Mesenteric fat pad (tissue), 1 donor: ENCODE measurements at regions not wholly inside any gene's neighbourhood (a gene's known extent, or its start where the extent isn't known, plus 50 kb on each side); places are given as distances from the start of the nearest gene placed in this dataset.
A peak's percentile ranks its signal among the peaks of the same experiment; 100 is the strongest.
"Not testable (repeated sequence)": the region's sequence is repeated elsewhere in the genome, so short reads cannot be mapped to it uniquely, and the experiment has no call there.

Source experiments
- DNase-seq: peaks from one replicate; pipeline ENCODE4 v3.0.0-alpha.2; 2020; ENCODE audit warnings: low spot score
- donor health status: DM: yes; HTN: yes; CAD: no.

DNA sequence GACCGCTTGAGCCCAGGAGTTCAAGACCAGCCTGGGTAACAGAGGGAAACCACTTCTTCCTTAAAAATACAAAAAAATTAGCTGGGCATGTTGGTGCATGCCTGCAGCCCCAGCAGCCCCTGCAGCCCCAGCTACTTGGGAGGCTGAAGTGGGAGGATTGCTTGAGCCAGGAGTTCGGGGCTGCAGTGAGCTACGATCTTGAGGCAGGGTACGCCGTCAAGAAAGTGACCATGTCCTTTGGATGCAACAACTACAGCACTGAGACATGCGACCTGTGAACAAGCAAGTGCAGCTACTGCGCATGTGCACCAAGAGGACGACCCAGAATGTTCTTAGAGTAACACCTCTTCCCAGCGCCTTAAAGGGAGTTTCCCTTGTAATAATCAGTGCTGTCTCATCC lies 66.6 kb upstream of the ZNF479 start:
- DNase-seq, result peak; percentile 30

DNA sequence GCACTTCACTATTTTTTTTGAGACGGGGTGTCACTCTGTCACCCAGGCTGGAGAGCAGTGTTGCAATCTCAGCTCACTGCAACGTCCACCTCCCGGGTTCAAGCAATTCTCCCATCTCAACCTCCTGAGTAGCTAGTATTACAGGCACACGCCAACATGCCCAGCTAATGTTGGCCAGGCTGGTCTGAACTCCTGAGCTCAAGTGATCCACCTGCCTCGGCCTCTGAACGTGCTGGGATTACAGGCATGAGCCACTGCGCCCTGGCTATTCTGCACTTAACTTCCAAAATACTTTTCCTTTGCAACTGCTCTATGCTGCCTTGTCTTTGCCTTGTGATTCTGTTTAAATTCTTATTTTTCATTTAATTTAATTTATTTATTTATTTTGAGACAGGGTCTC lies 67.0 kb upstream of the ZNF479 start:
- peak; percentile 26 for DNase-seq

DNA sequence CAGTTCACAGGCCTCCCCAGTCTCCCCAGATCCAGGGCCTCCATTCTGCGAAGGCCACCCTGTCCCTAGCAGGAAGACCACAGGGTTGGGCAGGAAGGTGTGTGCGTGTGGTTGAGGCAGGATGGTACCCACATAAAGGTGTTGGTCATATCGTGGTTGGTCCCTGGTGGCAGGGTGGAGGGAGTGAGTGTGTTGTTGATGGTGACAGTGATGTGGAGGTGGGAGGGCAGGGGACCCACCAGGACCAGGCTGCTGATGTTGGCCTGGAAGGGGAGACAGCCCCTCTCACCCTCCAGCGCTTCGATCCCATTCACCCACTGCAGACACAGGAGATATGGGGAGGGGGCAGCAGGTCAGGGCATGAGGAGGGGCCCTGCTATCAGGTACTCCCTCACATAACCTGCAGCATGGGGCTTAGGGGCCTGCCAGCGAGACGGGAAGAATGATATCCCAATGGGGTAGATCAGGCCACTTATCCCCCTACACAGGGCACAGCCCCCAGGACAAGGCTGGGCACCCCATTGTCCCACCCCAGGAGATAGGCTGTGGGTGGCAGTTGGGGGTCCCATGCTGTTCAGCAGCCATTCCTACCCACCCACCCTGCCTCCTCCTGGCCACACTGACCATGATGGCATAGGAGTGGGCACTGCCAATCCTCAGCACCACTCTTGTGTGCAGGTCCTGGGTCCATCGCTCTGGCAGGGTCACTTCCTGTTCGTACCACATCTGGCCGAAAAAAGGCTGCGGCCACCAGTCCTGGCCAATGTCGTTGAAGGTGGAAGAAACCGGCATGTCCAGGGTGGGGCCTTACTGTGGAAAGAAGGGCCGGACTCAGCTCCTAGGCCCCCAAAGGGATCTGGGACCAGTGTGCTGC lies 69.0 kb upstream of the ZNF479 start:
- peak; percentile 71 for DNase-seq

DNA sequence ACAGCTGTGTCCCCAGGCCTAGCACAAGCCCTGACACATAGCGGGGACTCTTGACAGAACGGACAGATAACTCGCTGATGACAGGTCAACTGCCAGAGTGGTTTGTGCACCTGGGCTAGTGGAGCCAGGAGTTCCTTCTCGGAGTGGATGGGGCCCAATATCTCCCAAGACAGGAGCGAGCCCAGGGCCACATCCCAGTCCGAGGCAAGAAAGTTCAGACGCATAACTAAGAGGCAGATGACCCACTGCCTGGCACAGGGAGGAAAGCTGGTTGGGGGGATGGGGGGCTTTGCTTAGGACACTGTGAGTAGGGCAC lies 69.6 kb upstream of the ZNF479 start:
- DNase-seq, result peak; percentile 75

DNA sequence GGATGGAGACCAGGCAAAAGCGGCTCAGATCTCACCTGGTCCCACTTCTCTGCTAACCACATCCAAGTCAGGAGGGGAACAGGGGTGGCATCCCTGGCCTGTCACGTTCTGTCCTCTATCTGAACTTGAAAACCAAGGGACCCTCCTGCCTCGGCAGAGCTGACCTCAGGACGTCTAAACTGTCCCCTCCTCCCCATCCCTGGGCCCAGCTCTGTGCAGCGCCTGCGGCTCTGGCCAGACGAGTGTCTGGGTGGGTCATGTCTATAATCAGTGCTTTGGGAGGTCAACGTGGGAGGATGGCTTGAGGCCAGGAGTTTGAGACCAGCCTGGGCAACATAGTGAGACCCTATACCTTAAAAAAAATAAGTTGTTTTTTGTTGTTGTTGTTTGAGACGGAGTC lies 70.0 kb upstream of the ZNF479 start:
- DNase-seq, result peak; percentile 83

DNA sequence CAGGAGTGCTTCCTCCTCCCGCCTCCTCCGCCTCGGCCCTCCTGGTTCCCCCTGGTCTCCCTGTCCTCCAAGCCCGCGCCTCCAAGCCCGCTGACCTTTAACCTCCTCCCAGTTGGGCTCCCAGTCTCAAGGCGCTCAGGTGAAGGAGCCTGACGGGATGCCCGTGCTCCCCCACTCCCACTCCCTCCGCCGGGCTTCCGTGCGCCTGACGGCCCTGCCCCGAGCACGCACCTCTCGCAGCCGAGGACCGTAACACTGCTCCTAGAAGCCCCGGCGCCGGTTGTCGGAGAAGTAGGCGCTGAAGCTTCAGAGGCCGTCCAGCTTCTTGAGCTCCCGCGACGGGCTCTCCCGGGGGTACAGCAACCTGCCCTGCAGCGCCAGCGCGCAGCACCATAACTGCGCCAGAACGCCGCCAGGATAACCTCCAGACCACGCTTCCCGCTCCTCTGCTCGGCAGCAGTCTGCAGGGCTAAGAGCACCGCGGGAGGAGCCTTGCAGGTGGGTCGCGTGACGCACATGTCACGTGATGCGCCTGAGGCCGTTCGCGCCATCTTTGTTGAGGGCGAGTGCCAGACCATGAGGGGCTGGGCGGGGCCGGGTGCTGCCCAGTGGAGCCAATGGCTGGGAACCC lies 71.0 kb upstream of the ZNF479 start:
- peak; percentile 85 for DNase-seq

DNA sequence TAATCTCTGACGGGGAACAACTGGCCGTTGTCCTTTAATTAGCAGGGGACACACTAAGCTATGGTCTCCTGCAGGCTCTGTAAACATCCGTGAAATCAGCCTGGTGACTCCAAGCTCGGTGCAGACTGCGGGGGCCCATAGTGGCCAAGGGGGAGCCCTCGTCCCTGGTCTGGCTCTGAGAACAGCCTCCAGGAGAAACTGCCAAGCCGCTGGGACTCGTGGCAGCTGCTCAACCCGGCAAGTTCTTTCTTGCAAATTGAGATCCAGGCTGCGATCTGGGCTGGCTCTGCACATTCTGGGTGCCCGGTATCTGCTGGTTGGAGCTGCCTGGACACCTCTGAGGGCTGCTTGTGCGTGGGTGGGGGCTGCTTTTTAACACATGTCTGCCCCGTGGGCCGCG lies 71.6 kb upstream of the ZNF479 start:
- peak; percentile 59 for DNase-seq

DNA sequence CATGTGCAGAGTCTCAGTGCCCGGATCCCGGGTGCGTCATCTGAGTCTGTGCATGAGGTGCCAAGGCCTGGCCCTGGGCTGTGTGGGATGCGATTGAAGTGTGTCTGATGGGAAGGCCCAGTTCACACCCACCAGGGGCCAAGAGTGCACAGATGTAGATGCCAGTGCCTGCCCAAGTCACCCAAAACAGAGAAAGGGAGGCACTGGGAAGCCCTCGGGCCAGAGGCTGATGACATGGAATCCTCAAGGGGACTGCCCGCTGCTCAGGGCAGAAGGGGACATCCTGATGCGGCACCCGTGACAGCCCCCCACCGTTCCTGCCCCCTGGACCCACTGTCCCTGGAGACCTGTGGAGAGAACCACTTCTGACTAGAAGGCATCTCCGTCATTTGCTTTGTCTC lies 72.2 kb upstream of the ZNF479 start:
- peak; percentile 79 for DNase-seq

DNA sequence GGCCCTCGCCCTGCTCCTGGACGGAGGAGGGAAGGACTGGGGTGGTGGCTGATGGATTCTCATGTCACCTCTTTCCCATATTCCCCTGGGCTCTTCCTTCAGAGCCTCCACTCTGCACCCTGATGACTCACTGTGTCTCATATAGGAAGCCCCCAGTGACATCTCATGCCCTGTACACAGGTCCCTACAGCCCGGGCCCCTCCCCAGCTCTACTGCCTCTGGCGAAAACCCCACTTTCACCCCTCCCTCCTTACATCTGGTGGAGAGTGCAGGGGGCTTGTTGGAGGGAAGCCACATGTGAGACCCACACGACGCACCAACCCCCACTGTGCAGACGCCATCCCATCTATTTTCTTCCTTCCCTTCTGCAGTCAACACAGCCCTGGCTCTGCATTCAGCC lies 72.8 kb upstream of the ZNF479 start:
- peak; percentile 47 for DNase-seq

DNA sequence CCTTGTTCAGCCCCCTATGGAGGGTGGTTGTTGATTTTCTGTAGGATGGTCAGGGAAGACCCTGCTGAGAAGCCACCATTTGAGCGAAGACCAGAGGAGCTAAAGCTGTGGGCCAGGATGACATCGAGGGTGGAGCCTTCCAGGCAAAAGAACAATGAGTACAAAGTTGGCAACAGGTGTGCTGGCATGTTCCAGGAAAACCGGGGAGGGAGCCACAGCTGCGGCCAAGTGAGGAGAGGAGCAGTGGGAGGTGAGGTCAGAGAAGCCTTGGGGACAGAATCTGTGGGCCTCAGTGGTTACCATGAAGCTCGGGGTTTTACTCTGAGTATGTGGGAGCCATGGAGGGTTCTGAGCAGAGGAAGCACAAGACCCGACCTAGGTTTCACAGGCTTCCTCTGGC lies 75.6 kb upstream of the ZNF479 start:
- DNase-seq, result no peak

DNA sequence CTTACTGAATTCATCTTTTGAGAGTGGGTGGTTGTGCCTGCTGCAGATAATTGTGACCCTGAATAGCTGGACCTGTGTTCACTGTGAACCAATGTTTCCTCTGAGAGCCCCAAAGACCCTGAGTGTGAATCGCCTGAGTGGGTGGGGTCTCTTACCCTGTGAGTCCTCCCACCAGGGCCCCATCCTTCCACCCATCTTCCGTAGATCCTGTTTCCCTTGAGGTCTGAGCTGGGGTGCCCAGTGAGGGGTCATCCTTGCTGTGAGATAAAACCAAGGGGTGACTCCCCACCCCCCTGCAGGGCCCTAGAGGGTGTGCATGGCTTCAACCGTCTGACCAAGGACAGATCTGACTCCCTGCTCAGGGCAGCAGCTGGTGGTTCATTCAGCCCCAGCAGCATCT lies 78.0 kb upstream of the ZNF479 start:
- DNase-seq, result no peak

DNA sequence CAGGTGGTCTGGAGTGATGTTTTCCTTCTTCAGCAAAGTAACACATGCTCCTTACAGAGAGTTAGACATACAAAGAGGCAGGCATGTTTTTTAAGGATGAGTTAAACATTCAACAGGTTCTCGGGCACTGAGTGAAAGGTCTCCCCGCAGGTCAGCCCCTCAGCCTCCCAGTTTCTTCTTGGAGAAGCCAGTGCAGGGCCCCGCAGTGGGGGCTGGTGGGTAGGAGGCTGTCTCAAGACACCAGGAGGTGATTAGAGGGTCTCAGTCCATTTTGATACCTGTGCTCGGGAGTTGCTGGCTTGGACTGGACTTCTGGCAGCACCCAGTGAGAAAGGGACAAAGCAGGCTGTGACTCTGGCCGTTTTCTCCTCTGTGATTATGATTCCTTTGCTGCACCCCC lies 78.6 kb upstream of the ZNF479 start:
- no peak for DNase-seq

DNA sequence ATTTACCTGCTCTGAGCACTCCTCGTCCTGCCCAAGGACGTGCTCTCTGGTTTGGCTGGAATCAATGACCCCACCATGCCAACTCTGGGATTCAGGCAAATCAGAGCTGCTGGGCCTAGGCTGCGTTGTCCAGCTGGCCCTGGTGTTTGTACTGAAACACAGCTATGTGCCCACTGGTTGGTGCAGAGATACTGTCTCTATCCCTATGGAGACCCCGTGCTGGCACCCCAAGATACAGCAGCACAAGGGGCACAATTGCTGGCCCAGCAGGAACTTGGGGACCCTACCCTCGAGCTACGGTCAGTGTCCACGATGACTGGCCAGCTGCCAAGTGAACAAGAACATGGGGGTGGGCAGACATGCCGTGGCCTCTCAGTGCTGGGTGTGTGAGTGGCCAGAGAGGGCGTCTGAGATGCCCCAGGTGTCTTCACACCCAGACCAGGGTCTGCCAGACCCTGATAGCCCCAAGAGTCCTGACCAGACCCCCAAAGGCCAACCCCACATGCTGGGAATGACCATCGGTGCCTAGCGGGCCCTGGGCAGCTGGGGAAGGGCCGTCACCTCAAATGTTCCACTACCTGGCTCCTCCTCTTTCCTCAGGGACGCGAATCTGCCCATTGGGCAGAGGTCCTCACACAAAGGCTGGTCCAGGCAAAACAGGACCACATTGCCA lies 79.3 kb upstream of the ZNF479 start:
- DNase-seq, result no peak

DNA sequence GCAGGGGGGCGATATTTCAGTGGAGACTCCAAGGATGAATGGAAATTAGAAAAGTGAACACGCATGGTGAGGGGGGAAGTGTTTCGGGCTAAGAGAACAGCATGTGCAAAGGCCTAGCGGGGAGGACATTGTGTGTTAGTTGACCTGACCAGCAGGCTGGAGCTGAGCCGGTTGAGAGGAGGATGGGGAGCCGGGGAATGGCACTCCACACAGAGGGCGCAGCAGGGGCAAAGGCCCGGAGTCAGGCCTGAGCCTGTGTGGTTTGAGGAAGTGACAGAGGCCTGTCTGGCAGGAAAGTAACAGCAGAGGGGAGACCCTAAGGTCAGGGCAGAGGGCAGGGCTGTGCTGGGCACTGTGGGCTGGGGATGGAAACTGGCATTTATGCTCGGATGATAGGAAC lies 83.2 kb upstream of the ZNF479 start:
- no peak for DNase-seq

DNA sequence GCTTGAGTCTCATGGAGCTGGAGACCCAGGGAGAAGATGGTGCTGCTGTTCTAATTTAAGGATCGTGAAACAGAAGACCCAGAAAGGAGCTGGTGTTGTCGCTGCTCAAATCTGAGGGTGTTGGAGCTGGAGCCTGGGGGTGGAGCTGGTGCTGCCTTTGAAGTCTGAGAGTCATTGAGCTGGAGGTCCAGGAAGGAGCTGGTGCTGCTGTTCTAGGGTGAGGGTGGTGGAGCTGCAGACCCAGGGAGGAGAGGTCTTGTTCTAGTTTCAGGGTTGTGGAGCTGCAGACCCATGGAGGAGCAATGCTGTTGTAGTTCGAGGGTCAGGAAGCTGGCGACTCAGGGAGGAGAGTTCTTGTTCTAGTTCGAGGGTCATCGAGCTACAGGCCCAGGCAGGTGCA lies 84.1 kb upstream of the ZNF479 start:
- no peak for DNase-seq

DNA sequence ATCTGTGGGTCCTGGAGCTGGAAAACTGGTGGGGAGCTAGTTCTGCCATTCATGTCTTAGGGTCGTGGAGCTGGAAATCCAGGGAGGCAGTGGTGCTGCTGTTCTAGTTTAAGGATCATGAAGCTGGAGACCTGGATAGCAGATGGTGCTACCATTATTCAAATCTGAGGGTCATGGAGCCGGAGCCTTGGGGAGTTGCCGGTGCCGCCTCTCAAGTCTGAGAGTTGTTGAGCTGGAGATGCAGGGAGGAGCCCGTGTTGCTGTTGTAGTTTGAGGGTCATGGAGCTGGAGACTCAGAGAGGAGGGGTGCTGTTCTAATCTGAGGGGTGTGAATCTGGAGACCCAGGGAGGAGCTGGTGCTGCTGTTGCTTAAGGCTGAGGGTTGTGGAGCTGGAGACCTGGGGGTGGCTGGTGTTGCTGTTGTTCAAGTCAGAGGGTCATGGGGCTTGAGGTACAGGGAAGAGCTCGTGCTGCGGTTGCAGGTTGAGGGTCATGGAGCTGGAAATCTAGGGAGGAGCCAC lies 86.0 kb upstream of the ZNF479 start:
- DNase-seq, result no peak

DNA sequence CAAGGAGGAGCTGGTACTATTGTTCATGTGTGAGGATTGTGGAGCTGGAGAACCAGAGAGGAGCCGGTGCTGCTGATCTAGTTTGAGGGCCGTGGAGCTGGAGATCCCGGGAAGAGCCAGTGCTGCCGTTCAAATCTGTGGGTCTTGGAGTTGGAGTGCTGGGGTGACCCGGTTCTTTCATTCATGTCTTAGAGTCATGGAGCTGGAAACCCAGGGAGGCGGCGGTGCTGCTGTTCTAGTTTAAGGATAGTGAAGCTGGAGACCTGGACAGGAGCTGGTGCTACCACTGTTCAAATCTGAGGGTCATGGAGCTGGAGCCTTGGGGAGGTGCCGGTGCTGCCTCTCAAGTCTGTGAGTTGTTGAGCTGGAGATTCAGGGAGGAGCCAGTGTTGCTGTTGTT lies 88.5 kb upstream of the ZNF479 start:
- DNase-seq, result no peak

DNA sequence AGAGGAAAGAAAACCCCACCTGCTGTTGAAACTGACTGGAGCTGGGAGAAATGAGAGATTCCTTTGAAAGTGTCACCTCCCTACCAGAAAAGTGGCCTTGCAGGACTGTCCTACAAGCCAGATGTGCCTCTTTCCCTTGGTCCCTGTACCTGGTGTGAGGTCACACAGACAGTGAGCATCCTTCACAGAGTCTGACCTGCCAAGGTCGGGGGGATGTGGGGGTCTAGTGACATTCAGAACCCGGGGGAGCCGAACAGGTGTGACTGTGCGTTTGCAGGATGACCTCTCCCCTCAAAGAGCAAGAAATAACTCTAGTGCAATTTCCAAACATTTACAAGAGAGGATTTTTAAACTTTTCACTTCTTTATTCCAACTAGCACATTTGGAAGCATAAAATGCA lies 93.4 kb upstream of the ZNF479 start:
- no peak for DNase-seq

DNA sequence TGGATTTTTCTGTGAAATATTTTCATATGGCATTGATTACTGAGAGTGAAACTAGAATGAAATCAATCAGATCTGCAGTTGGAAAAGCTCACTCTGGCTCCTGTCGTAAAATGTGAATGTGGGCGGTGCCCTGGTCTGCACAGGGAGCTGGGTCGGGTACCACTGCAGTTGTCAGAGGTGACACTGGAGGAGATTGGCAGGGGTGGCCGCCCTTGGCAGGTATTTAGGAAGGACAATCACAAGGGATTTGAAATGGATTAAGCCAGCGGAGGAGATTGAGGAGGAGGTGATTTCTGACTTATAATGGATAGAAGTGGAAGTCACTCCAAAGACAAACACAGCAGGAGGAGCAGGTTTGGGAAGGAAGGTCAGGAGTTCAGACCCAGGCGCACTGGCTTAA lies 109.0 kb upstream of the ZNF479 start:
- DNase-seq, result not testable (repeated sequence)

DNA sequence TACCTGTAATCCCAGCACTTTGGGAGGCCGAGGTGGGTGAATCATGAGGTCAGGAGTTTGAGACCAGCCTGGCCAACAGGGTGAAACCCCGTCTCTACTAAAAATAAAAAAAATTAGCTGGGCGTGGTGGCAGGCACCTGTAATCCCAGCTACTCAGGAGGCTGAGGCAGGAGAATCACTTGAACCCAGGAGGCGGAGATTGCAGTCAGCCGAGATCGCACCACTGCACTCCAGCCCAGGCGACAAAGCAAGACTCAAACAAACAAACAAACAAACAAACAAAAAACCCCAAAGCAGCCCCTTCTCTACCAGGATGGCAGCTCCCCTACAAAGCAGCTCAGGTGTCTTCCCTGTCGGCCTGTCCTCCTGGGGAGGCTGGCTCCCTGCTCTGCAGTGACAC lies 111.3 kb upstream of the ZNF479 start:
- peak; percentile 53 for DNase-seq

DNA sequence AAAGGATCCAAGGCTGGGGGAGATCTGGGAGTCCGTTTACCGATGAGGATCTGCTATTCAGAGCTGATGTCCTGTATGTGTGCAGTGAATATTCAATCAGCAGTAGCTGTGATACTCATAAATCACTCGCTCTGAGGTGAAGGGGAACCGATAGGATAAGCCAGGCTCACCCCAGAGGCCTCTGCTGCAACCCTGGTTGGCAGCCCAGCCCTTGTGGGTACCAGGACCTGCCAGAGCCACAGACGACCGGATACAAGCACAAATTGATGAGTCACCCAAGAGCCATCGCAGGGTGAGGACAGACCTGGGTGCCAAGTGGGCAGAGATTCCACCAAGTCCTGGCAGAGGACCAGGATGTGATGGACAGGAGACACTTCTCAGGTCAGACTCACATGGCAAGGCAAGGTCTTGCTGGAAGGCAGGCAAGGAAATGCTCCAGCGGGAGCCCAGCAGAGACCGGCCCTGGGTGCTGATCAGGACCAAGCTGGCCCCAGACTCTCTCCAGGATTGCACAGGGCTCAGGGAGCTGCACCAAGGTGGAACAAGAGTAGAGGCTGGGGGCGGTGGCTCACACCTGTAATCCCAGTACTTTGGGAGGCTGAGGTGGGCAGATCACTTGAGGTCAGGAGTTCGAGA lies 112.2 kb upstream of the ZNF479 start:
- DNase-seq, result peak; percentile 85

DNA sequence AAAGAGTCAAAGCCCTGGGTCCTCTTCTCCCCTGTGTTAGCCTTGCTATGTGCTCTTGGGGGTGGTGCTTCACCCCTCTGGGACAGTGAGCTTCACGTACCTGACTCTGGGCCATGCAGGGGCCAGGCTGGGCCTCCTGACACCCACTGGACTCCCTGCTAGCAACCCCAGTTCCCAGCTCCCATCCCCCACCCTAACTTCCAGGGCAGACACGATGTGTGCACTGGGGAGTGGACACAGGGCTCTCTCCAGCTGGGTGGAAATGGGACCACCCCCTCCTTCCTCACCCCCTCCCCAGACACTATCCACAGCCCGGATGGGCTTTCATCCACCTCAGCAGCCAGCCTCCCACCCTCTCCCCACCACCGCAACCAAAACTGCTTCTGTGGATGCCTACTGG lies 113.0 kb upstream of the ZNF479 start:
- DNase-seq, result peak; percentile 18
